ENCODE measurements at regions not wholly inside any gene's neighbourhood (a gene's known extent, or its start where the extent isn't known, plus 50 kb on each side); places are given as distances from the start of the nearest gene placed in this dataset.

DNA sequence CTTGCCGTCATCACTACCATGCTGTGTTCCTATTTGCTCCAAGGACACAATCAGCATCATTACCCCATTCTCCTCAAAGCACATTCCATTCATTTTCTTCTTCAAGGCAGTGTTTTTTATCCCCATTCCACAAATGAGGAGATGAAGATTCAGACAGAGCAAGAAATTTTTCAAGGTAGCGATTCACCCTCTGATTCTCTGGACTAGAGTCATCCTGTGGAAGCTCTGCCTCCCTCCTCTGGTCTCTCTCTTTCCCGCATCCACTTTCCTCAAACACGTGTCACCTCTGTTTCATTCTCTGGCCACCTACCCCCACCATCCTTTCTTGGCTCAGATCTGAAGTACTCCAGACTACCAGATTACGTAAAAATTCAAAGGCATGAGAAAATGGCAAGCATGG, 297.9 kb downstream of the SOX11 start:
- H3K4me3 ChIP-seq (ENCODE audit: insufficient read depth, low read depth, low read length, poor library complexity, severe bottlenecking) = no peak overlapping the region
- H3K27me3 ChIP-seq (replicated peaks; ENCODE audit: control insufficient read depth, insufficient read depth, low read length, poor library complexity, severe bottlenecking) = no peaks in the 10 kb centered on the region
- H3K4me1 ChIP-seq (ENCODE audit: control insufficient read depth, insufficient read depth, low read length, poor library complexity, severe bottlenecking) = no peaks in the 10 kb centered on the region
- no peaks in the 10 kb centered on the region for H3K36me3 ChIP-seq (ENCODE audit: control insufficient read depth, insufficient read depth, low read length)
- DNase-seq = no peak
- no peaks in the 10 kb centered on the region for H3K9me3 ChIP-seq (ENCODE audit: control insufficient read depth, low read length)
- H3K27ac ChIP-seq (ENCODE audit: insufficient read depth, low read length, poor library complexity, severe bottlenecking) = no peak overlapping the region

DNA sequence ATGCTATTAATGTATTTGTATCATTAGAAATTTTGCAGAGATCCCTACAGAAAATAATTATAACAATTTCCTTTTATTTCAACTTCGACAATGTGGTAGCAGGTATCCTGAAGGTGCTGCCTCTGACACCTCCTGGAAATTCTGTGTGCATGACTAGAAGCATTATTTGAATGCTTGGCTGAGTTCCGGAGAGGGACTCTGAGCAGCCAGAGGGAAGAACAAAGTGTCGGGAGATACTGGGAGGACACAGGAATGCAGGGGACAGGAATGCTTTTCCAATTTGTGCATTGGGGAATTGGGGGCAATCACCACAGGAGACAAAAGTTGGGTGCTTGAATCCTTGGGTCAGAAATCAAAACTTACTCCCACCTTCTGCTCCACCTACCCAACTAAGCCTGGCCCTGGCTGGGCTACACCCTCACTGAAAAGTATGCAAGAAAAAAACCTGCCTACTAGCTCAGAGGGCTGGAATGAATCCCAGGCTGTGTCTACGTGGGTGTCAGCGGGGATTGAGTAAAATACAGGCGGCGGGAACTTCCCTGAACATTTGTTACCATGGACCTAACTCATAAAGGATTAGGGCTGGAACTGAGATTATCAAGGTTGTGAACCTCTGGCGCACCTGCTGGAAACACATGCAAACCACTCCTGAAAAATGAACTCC, 299.3 kb downstream of the SOX11 start:
- Histone ChIP-seq H3K9me3 (ENCODE audit: control insufficient read depth, low read length) (no peaks in the 10 kb centered on the region), H3K4me1 (ENCODE audit: control insufficient read depth, insufficient read depth, low read length, poor library complexity, severe bottlenecking) (no peaks in the 10 kb centered on the region), H3K27ac (ENCODE audit: insufficient read depth, low read length, poor library complexity, severe bottlenecking) (no peak overlapping the region), H3K36me3 (ENCODE audit: control insufficient read depth, insufficient read depth, low read length) (no peaks in the 10 kb centered on the region), H3K4me3 (ENCODE audit: insufficient read depth, low read depth, low read length, poor library complexity, severe bottlenecking) (no peak overlapping the region), H3K27me3 (replicated peaks; ENCODE audit: control insufficient read depth, insufficient read depth, low read length, poor library complexity, severe bottlenecking) (no peaks in the 10 kb centered on the region)
- DNase-seq = no peak

DNA sequence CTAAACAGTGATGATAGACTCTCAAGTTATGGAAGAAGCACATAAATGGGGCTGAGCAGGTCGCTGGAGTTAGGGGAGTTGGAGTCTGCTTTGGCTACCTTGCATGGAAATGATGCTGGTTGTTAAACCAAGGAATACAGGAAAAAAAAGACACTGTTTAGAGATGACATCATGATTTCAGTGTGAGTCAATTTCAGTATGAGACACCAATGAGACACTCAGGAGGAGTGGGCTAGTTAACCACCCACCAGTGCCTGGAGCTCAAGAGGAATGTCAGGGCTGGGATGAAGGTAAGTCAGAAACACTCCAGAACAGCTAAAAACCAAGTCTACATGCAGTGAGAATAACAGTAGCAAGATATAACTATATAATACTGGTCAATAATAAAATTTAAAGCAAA, 303.6 kb downstream of the SOX11 start:
- Histone ChIP-seq H3K27ac (ENCODE audit: insufficient read depth, low read length, poor library complexity, severe bottlenecking) (no peak overlapping the region), H3K27me3 (replicated peaks; ENCODE audit: control insufficient read depth, insufficient read depth, low read length, poor library complexity, severe bottlenecking) (no peaks in the 10 kb centered on the region), H3K4me1 (ENCODE audit: control insufficient read depth, insufficient read depth, low read length, poor library complexity, severe bottlenecking) (no peaks in the 10 kb centered on the region), H3K4me3 (ENCODE audit: insufficient read depth, low read depth, low read length, poor library complexity, severe bottlenecking) (no peak overlapping the region), H3K36me3 (ENCODE audit: control insufficient read depth, insufficient read depth, low read length) (no peaks in the 10 kb centered on the region), H3K9me3 (ENCODE audit: control insufficient read depth, low read length) (no peaks in the 10 kb centered on the region)
- no peak for DNase-seq

DNA sequence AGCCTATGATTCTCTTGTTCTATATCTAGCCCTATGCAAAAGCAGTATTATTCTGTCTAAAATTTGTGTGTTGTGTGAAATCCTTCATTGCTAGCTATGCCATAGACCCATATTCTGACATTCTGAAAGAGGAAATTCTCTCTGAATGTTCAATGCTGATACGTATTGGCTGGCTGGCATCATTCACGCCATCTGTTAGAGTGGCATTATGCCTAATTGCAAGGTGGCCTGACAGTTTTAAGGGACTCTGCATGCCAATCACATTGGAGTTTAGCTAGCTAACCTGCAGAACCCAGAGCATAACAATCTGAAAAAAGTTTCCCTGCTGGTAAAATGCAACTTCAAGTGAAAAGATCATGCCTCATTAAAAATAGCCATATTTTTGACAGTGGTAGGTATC, 316.0 kb downstream of the SOX11 start:
- Histone ChIP-seq H3K9me3 (ENCODE audit: control insufficient read depth, low read length) (no peaks in the 10 kb centered on the region), H3K27me3 (replicated peaks; ENCODE audit: control insufficient read depth, insufficient read depth, low read length, poor library complexity, severe bottlenecking) (no peaks in the 10 kb centered on the region), H3K27ac (ENCODE audit: insufficient read depth, low read length, poor library complexity, severe bottlenecking) (no peak overlapping the region), H3K4me1 (ENCODE audit: control insufficient read depth, insufficient read depth, low read length, poor library complexity, severe bottlenecking) (no peaks in the 10 kb centered on the region), H3K36me3 (ENCODE audit: control insufficient read depth, insufficient read depth, low read length) (no peaks in the 10 kb centered on the region), H3K4me3 (ENCODE audit: insufficient read depth, low read depth, low read length, poor library complexity, severe bottlenecking) (no peak overlapping the region)
- DNase-seq = no peak

DNA sequence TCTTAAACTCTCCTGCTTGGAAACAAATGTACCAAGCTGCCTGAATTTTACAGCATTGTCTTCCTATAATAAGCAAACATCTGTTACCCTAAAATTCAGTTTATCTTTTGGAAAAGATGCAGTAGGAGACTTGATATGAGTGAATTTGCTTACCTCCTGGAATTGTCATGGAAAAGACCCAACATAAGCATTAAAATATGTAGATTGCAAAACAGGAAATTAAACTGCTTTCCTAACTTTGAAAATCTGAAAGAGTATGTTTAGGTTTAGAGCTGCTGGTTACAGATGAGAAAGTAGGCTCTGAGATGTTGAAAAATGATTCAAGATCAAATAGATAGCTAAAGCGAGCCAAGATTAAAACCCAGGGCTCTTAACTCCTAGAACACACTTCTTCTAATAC, 316.5 kb downstream of the SOX11 start:
- H3K36me3 ChIP-seq (ENCODE audit: control insufficient read depth, insufficient read depth, low read length) = no peaks in the 10 kb centered on the region
- no peak overlapping the region for H3K4me3 ChIP-seq (ENCODE audit: insufficient read depth, low read depth, low read length, poor library complexity, severe bottlenecking)
- no peaks in the 10 kb centered on the region for H3K27me3 ChIP-seq (replicated peaks; ENCODE audit: control insufficient read depth, insufficient read depth, low read length, poor library complexity, severe bottlenecking)
- H3K9me3 ChIP-seq (ENCODE audit: control insufficient read depth, low read length) = no peaks in the 10 kb centered on the region
- H3K4me1 ChIP-seq (ENCODE audit: control insufficient read depth, insufficient read depth, low read length, poor library complexity, severe bottlenecking) = no peaks in the 10 kb centered on the region
- DNase-seq = no peak
- H3K27ac ChIP-seq (ENCODE audit: insufficient read depth, low read length, poor library complexity, severe bottlenecking) = no peak overlapping the region

DNA sequence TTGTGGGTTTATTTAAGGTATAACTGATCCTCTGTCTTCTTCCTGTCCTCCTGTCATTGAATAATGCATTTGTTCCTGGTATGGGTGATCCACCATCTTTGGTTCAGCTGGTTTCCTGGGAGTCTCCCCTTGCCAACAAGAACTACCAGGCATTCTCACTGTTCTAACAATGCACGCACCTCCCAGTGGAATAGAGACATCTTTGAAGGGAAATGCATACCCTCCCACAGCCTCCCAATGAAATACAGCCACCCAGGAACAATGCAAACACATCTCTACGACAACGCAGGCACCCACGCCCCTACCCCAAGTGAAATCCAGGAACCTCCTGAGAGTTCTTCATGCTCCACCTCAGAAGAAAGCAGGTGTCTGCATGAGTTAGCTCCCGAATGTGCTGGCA, 318.0 kb downstream of the SOX11 start:
- H3K27me3 ChIP-seq (replicated peaks; ENCODE audit: control insufficient read depth, insufficient read depth, low read length, poor library complexity, severe bottlenecking) = no peaks in the 10 kb centered on the region
- H3K4me3 ChIP-seq (ENCODE audit: insufficient read depth, low read depth, low read length, poor library complexity, severe bottlenecking) = no peak overlapping the region
- H3K36me3 ChIP-seq (ENCODE audit: control insufficient read depth, insufficient read depth, low read length) = no peaks in the 10 kb centered on the region
- no peaks in the 10 kb centered on the region for H3K9me3 ChIP-seq (ENCODE audit: control insufficient read depth, low read length)
- no peak overlapping the region for H3K27ac ChIP-seq (ENCODE audit: insufficient read depth, low read length, poor library complexity, severe bottlenecking)
- H3K4me1 ChIP-seq (ENCODE audit: control insufficient read depth, insufficient read depth, low read length, poor library complexity, severe bottlenecking) = no peaks in the 10 kb centered on the region
- DNase-seq = no peak

DNA sequence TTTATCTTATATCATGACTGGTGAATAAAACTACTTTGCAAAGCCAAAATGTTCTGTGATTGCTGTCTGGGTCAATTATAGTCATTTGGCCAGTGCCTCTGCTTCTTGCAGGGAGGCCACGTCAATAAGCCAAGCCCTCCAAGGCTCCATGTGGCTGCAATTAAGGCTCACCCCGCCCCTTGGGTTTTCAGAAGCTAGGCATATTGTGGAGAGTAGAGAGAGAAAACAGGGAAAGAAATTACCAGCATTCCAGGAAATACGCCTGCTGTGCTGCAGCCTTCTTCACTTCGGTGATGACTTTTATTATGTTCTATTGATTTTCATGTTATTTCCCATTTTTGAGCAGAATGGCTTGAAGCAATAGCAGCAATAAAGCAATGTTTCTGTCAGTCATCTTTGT, 319.7 kb downstream of the SOX11 start:
- Histone ChIP-seq H3K4me3 (ENCODE audit: insufficient read depth, low read depth, low read length, poor library complexity, severe bottlenecking) (no peak overlapping the region), H3K27me3 (replicated peaks; ENCODE audit: control insufficient read depth, insufficient read depth, low read length, poor library complexity, severe bottlenecking) (no peaks in the 10 kb centered on the region), H3K4me1 (ENCODE audit: control insufficient read depth, insufficient read depth, low read length, poor library complexity, severe bottlenecking) (no peaks in the 10 kb centered on the region), H3K9me3 (ENCODE audit: control insufficient read depth, low read length) (no peaks in the 10 kb centered on the region), H3K36me3 (ENCODE audit: control insufficient read depth, insufficient read depth, low read length) (no peaks in the 10 kb centered on the region), H3K27ac (ENCODE audit: insufficient read depth, low read length, poor library complexity, severe bottlenecking) (no peak overlapping the region)
- no peak for DNase-seq

DNA sequence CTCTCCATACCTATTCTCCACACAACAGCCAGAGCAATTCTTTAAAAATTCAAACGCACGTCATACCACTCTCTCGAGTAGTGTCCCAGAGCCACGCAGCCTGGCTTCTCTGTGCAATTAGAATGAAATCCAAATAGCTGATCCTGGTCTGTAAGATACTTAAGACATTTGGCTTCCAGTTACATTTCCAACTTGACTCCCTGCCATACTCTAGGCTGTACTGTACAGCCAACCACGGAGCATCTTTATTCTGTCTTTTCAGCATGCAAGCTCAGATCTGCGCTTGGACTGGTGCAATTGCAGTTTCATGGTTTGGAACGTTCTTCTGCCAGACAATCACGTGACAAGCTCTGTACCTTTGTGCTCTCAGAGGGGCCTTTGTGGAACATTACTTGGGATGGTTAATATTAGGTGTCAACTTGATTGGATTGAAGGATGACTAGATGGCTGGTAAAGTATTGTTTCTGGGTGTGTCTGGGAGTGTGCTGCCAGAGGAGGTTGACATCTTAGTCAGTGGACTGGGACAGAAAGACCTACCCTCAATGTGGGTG, 325.6 kb downstream of the SOX11 start:
- Histone ChIP-seq H3K27me3 (replicated peaks; ENCODE audit: control insufficient read depth, insufficient read depth, low read length, poor library complexity, severe bottlenecking) (no peaks in the 10 kb centered on the region), H3K4me3 (ENCODE audit: insufficient read depth, low read depth, low read length, poor library complexity, severe bottlenecking) (no peak overlapping the region), H3K4me1 (ENCODE audit: control insufficient read depth, insufficient read depth, low read length, poor library complexity, severe bottlenecking) (no peaks in the 10 kb centered on the region), H3K9me3 (ENCODE audit: control insufficient read depth, low read length) (no peaks in the 10 kb centered on the region), H3K27ac (ENCODE audit: insufficient read depth, low read length, poor library complexity, severe bottlenecking) (no peak overlapping the region), H3K36me3 (ENCODE audit: control insufficient read depth, insufficient read depth, low read length) (no peaks in the 10 kb centered on the region)
- DNase-seq = no peak

DNA sequence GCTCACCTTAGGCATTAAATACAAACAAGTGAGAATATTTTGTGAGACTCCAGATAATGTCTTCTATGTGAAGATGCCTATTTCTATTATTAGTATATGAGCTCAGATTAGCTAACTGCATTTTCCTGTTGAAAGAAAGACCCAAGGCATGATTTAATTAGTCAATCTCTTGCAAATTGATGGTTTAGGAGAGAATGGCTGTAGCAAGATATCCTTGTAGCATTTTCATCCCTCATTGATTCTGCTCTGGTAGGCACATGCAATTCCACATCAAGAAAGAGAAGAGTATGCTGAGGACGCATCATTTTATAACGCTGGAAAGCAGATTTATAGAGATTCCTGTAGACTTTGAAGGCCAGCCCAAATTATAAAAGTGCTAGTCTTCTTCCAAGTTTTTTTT, 332.0 kb downstream of the SOX11 start:
- Histone ChIP-seq H3K4me1 (ENCODE audit: control insufficient read depth, insufficient read depth, low read length, poor library complexity, severe bottlenecking) (no peaks in the 10 kb centered on the region), H3K4me3 (ENCODE audit: insufficient read depth, low read depth, low read length, poor library complexity, severe bottlenecking) (no peak overlapping the region), H3K27ac (ENCODE audit: insufficient read depth, low read length, poor library complexity, severe bottlenecking) (no peak overlapping the region), H3K9me3 (ENCODE audit: control insufficient read depth, low read length) (no peaks in the 10 kb centered on the region), H3K36me3 (ENCODE audit: control insufficient read depth, insufficient read depth, low read length) (no peaks in the 10 kb centered on the region), H3K27me3 (replicated peaks; ENCODE audit: control insufficient read depth, insufficient read depth, low read length, poor library complexity, severe bottlenecking) (no peaks in the 10 kb centered on the region)
- DNase-seq = no peak

DNA sequence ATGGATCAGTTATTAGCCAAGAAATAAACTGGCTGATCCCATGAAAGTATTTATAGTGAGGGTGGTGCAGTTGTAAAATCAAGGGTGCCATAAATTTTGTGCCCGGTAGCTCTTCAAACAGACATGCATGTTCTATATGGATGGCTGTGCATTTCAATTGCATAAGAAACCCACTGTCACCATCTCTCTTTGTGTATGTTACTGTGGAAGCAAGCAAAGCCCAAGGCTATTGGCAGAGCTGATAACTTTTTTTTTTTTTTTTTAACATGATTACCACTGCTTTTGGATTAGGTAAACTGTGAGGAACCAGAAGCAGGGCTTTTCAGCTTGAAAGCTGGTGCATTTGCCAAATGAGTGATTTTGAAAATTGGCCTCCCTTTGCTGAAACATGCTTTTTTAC, 332.6 kb downstream of the SOX11 start:
- Histone ChIP-seq H3K4me1 (ENCODE audit: control insufficient read depth, insufficient read depth, low read length, poor library complexity, severe bottlenecking) (no peaks in the 10 kb centered on the region), H3K4me3 (ENCODE audit: insufficient read depth, low read depth, low read length, poor library complexity, severe bottlenecking) (no peak overlapping the region), H3K27ac (ENCODE audit: insufficient read depth, low read length, poor library complexity, severe bottlenecking) (no peak overlapping the region), H3K9me3 (ENCODE audit: control insufficient read depth, low read length) (no peaks in the 10 kb centered on the region), H3K36me3 (ENCODE audit: control insufficient read depth, insufficient read depth, low read length) (no peaks in the 10 kb centered on the region), H3K27me3 (replicated peaks; ENCODE audit: control insufficient read depth, insufficient read depth, low read length, poor library complexity, severe bottlenecking) (no peaks in the 10 kb centered on the region)
- no peak for DNase-seq

Measured in effector memory CD4-positive, alpha-beta T cell (primary cell).